ENCODE measurements at regions not wholly inside any gene's neighbourhood (a gene's known extent, or its start where the extent isn't known, plus 50 kb on each side); places are given as distances from the start of the nearest gene placed in this dataset.

GRCh38 chr4:104907074-104907649, 239.5 kb upstream of the TET2 start:
- Histone ChIP-seq H3K27ac (ENCODE audit: extremely low read depth, low read depth, low read length) (no peak overlapping the region), H3K4me3 (ENCODE audit: low read depth, low read length) (no peak overlapping the region), H3K9me3 (ENCODE audit: control insufficient read depth, insufficient read depth, low read depth, low read length) (no peaks in the 10 kb centered on the region), H3K36me3 (ENCODE audit: control insufficient read depth in 2 of 2, insufficient read depth in 1 of 2, low read length in 2 of 2) (no peaks in the 10 kb centered on the region), H3K4me1 (ENCODE audit: control insufficient read depth, insufficient read depth, low read length) (no peaks in the 10 kb centered on the region)
- TF ChIP-seq SETDB1 (IDR thresholded peaks at IDR 0.05; ENCODE audit: insufficient read length, low read length) (peak; percentile 13), ZNF26 (tag by site-specific recombination; IDR thresholded peaks at IDR 0.05) (no peak)
- ChIA-PET CTCF (no interaction called here), POLR2A (no interaction called here)

GRCh38 chr4:104907991-104908390, 238.7 kb upstream of the TET2 start:
- ChIA-PET POLR2A (no interaction called here), CTCF (no interaction called here)
- Histone ChIP-seq H3K9me3 (ENCODE audit: control insufficient read depth, insufficient read depth, low read depth, low read length) (no peaks in the 10 kb centered on the region), H3K27ac (ENCODE audit: extremely low read depth, low read depth, low read length) (no peak overlapping the region), H3K4me1 (ENCODE audit: control insufficient read depth, insufficient read depth, low read length) (no peaks in the 10 kb centered on the region), H3K36me3 (ENCODE audit: control insufficient read depth in 2 of 2, insufficient read depth in 1 of 2, low read length in 2 of 2) (no peaks in the 10 kb centered on the region), H3K4me3 (ENCODE audit: low read depth, low read length) (no peak overlapping the region)
- TF ChIP-seq SP3 (tag by site-specific recombination; IDR thresholded peaks at IDR 0.05) = no peak

DNA sequence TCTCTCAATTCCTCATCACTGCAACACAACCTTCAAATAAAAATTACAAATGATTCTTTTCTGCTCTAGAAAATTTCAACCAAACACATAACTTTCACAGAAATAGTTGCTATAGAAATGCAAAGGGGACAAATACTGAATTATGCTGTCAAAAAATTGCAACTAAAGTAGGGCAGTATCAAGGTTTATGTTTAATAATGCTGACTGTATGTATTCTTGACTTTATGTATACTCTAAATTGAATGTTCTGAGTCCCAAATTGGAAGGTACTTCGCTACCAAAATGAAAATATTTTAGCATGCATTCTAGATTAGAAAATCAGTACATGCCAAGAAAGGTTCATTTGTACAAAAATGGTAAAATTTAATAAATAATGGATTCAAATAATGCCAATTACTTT, 237.3 kb upstream of the TET2 start:
- Histone ChIP-seq H3K4me3 (ENCODE audit: low read depth, low read length) (no peak overlapping the region), H3K9me3 (ENCODE audit: control insufficient read depth, insufficient read depth, low read depth, low read length) (no peaks in the 10 kb centered on the region), H3K27ac (ENCODE audit: extremely low read depth, low read depth, low read length) (no peak overlapping the region), H3K4me1 (ENCODE audit: control insufficient read depth, insufficient read depth, low read length) (no peaks in the 10 kb centered on the region), H3K36me3 (ENCODE audit: control insufficient read depth in 2 of 2, insufficient read depth in 1 of 2, low read length in 2 of 2) (no peaks in the 10 kb centered on the region)
- ChIA-PET POLR2A (no interaction called here), CTCF (no interaction called here)
- TF ChIP-seq ZNF624 (tag by site-specific recombination; IDR thresholded peaks at IDR 0.05) (no peak), ZNF426 (tag by site-specific recombination; IDR thresholded peaks at IDR 0.05) (no peak), ZNF24 (tag by site-specific recombination; IDR thresholded peaks at IDR 0.05) (no peak), PRDM1 (tag by site-specific recombination; IDR thresholded peaks at IDR 0.05) (no peak), YY2 (tag by site-specific recombination; IDR thresholded peaks at IDR 0.05) (no peak), HOXC10 (CRISPR knock-in tag; IDR thresholded peaks at IDR 0.05) (no peak), ZSCAN30 (tag by site-specific recombination; IDR thresholded peaks at IDR 0.05) (no peak), ZFHX2 (tag by site-specific recombination; conservative IDR thresholded peaks at IDR 0.05) (no peak), ZXDB (tag by site-specific recombination; IDR thresholded peaks at IDR 0.05) (no peak), ZNF704 (tag by site-specific recombination; IDR thresholded peaks at IDR 0.05) (no peak), ZNF629 (tag by site-specific recombination; IDR thresholded peaks at IDR 0.05) (no peak), ZNF26 (tag by site-specific recombination; IDR thresholded peaks at IDR 0.05) (no peak), ZIC2 (tag by site-specific recombination; IDR thresholded peaks at IDR 0.05) (no peak), ZNF362 (tag by site-specific recombination; IDR thresholded peaks at IDR 0.05) (no peak)
- TF ChIP-seq, protein P1, sequence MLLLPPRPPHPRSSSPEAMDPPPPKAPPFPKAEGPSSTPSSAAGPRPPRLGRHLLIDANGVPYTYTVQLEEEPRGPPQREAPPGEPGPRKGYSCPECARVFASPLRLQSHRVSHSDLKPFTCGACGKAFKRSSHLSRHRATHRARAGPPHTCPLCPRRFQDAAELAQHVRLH (tag by site-specific recombination; IDR thresholded peaks at IDR 0.05) = no peak
- TF ChIP-seq, protein P2, sequence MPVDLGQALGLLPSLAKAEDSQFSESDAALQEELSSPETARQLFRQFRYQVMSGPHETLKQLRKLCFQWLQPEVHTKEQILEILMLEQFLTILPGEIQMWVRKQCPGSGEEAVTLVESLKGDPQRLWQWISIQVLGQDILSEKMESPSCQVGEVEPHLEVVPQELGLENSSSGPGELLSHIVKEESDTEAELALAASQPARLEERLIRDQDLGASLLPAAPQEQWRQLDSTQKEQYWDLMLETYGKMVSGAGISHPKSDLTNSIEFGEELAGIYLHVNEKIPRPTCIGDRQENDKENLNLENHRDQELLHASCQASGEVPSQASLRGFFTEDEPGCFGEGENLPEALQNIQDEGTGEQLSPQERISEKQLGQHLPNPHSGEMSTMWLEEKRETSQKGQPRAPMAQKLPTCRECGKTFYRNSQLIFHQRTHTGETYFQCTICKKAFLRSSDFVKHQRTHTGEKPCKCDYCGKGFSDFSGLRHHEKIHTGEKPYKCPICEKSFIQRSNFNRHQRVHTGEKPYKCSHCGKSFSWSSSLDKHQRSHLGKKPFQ (tag by site-specific recombination; IDR thresholded peaks at IDR 0.05) = no peak

All from HEK293 (cell line).